ENCODE measurements at regions not wholly inside any gene's neighbourhood (a gene's known extent, or its start where the extent isn't known, plus 50 kb on each side); places are given as distances from the start of the nearest gene placed in this dataset.
A peak's percentile ranks its signal among the peaks of the same experiment; 100 is the strongest.

- H3K4me3 ChIP-seq (replicated peaks; ENCODE audit: low read depth, low read length): no peak overlapping the region
- peak; percentile 37 for DNase-seq (ENCODE audit: low read depth)
- TF ChIP-seq, protein P1, sequence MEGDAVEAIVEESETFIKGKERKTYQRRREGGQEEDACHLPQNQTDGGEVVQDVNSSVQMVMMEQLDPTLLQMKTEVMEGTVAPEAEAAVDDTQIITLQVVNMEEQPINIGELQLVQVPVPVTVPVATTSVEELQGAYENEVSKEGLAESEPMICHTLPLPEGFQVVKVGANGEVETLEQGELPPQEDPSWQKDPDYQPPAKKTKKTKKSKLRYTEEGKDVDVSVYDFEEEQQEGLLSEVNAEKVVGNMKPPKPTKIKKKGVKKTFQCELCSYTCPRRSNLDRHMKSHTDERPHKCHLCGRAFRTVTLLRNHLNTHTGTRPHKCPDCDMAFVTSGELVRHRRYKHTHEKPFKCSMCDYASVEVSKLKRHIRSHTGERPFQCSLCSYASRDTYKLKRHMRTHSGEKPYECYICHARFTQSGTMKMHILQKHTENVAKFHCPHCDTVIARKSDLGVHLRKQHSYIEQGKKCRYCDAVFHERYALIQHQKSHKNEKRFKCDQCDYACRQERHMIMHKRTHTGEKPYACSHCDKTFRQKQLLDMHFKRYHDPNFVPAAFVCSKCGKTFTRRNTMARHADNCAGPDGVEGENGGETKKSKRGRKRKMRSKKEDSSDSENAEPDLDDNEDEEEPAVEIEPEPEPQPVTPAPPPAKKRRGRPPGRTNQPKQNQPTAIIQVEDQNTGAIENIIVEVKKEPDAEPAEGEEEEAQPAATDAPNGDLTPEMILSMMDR (IDR thresholded peaks at IDR 0.05; ENCODE audit: low read length, missing control alignments): no peak
Measured at GRCh38 chr20:48284837-48285236, 499.6 kb upstream of the SULF2 start.

GRCh38 chr20:48284315-48284714 lies 499.0 kb upstream of the SULF2 start:
- H3K4me3 ChIP-seq (replicated peaks; ENCODE audit: low read depth, low read length): no peak overlapping the region
- TF ChIP-seq, protein P1 (IDR thresholded peaks at IDR 0.05; ENCODE audit: low read length, missing control alignments): no peak
- DNase-seq (ENCODE audit: low read depth): no peak

- peak; percentile 97 for DNase-seq (ENCODE audit: low read depth)
- H3K4me3 ChIP-seq (replicated peaks; ENCODE audit: low read depth, low read length): no peak overlapping the region
- TF ChIP-seq, protein P1 (IDR thresholded peaks at IDR 0.05; ENCODE audit: low read length, missing control alignments): no peak
Measured at GRCh38 chr20:48283470-48284110, 498.3 kb upstream of the SULF2 start.

GRCh38 chr20:48282591-48283228 lies 497.4 kb upstream of the SULF2 start:
- no peak for DNase-seq (ENCODE audit: low read depth)
- no peak overlapping the region for H3K4me3 ChIP-seq (replicated peaks; ENCODE audit: low read depth, low read length)
- TF ChIP-seq, protein P1 (IDR thresholded peaks at IDR 0.05; ENCODE audit: low read length, missing control alignments): no peak

DNA sequence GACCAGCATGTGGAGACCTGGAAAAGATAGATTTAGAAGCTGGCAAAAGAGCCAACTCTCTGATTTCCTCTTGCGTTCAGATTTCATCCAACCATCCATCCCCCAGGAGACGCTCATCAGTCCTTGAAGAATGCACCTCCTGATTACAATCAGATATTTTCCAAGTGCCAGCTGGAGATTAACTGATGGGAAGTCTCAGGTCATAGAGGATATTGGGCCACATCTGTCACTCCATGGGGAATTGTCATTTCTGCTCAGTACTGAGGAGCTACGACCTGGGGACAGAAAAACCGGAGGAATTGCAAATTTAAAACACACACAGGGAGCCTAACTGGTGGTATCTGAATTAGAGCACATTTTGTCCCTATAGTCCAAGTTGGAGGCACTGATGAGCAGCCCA lies 496.2 kb upstream of the SULF2 start:
- DNase-seq (ENCODE audit: low read depth): no peak
- no peak overlapping the region for H3K4me3 ChIP-seq (replicated peaks; ENCODE audit: low read depth, low read length)
- TF ChIP-seq, protein P1 (IDR thresholded peaks at IDR 0.05; ENCODE audit: low read length, missing control alignments): no peak

GRCh38 chr20:48278961-48279481 lies 493.7 kb upstream of the SULF2 start:
- TF ChIP-seq, protein P1 (IDR thresholded peaks at IDR 0.05; ENCODE audit: low read length, missing control alignments): no peak
- peak; percentile 91 for DNase-seq (ENCODE audit: low read depth)
- H3K4me3 ChIP-seq (replicated peaks; ENCODE audit: low read depth, low read length): no peak overlapping the region

Data from fibroblast of pulmonary artery (primary cell).